SHP77 (cell line): ENCODE measurements at regions not wholly inside any gene's neighbourhood (a gene's known extent, or its start where the extent isn't known, plus 50 kb on each side); places are given as distances from the start of the nearest gene placed in this dataset.

Source experiments
- DNase-seq, 2 experiments: peaks; one replicate each; lab custom pipeline; 2025; lab: John Stamatoyannopoulos, UW

DNA sequence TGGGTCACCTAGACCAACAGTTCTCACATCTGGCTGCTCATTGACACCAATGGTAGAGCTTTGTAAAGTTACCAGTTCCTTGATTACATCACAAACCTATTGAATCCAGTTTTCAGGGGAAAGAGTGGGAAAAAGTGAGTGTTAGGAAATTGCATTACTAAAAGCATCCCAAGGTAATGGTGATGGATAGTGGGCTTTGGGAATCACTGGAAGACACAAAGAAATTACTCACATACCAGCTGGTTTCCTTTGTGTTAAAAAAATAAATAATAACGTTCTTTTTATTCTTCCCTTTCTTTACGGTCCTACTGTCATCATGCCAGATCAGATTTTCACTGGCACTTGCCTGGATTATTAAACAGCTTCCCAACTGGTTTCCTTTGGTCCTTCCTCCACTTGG is 370.7 kb downstream of the RFPL4B start:
- DNase-seq = no peak

DNA sequence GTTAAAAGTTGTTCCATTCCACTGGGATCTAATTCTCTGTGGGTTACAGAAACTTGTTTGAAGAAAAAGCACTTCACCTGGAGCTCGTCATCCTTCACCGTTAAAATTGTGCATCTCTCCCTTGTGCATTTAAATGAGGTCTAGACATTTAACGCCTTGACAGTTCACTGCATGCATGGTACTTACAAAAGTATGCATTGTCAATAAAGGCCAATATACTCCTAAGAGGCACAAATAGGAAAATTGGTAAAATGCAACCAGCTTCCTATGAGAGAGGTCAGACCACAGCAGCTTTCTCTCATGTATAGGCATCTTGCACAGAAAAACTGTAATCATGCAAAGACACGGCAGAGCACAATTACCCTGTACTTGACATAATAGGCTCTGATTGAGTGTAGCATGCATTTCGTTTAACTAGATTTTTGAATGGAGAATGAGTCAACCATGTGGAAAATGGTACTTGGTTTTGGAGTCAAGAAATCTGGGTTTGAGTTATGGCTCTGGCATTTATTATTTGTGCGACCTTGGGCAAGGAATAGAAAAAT is 378.5 kb downstream of the RFPL4B start:
- DNase-seq = no peak

DNA sequence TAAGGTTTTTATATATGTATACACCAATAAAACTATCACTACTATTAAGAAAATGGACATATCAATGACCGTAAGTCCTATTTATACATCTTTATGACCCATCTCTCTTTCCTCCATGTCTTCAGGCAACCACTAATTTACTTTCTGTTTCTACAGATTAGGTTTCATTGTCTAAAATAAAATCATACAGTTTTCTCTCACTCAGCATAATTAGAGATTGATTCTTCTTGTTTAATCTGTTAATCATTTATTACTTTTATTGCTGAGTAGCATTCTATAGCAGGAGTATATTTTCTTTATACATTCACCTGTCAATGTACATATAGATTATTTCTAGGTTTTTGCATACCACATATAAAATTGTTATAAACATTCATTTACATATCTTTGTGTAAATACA is 388.0 kb downstream of the RFPL4B start:
- DNase-seq = no peak

DNA sequence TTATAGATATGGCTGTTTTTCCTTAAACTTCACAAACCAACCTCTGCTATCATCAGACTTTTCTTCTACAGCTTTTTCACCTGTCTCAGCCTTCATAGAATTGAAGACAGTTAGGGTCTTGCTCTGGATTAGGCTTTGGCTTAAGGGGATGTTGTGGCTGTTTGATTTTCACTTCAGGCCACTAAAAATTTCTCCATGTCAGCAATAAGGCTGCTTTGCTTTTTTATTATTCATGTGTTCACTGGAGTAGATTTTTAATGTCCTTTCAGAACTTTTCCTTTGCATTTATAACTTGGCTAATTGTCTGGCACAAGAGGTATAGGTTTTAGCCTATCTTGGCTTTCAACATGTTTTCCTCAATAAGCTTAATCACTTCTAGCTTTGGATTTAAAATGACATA is 392.6 kb downstream of the RFPL4B start:
- DNase-seq = no peak

DNA sequence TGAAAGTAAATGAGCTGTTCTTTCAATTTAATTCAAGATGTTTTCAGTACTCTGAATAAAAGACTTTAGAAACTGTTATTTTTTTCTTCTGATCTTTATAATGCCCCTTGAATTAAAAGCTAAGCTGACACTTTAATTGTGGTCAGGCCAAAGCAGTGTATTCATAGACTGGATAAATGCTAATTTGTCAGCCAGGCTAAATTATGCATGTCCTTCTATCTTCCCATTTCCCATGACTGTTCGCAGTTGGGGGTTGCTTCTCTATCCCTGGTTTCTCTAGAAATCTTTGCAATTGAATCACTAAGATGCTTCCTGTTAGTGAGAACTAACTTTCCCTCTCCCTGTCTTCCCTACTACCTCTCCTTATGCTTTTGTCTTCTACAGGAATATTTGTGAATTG is 396.2 kb downstream of the RFPL4B start:
- DNase-seq = no peak

DNA sequence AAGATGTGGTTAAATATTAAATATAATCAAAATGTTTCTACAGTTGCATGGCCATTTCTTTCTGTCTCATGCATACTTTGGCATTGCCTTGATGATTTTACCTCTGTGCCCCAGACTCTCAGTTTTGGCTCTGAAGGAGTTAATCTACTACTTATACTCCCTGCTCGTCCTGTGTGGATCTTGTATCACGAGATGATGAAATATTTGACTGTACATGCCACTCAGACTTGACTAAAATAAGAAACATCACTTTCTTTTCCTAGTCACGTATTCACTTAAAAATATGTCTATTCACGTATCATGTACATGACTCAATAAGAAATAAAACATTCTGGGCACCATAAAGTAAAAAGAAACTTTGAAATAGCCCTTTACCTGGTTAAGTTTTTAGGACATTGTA is 397.7 kb downstream of the RFPL4B start:
- DNase-seq = no peak

DNA sequence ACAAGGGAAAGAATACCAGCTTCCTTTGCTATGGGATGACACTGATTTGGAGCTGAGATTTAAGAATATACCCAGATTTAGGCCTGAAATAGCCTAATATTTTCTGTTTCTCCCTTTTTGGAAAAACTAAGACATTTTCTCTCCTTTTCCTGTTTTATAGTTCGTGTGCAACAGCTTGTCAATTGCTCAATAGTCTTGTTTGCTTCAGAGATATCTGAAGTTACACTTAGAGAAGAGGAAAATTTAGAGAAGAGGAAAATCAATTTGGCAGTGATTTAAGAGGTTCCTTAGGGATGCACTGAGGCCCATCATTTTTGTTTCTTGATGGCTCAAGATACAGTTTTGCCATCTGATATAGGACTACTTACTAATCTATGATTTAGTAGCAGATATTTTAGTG is 398.6 kb downstream of the RFPL4B start:
- DNase-seq = no peak

DNA sequence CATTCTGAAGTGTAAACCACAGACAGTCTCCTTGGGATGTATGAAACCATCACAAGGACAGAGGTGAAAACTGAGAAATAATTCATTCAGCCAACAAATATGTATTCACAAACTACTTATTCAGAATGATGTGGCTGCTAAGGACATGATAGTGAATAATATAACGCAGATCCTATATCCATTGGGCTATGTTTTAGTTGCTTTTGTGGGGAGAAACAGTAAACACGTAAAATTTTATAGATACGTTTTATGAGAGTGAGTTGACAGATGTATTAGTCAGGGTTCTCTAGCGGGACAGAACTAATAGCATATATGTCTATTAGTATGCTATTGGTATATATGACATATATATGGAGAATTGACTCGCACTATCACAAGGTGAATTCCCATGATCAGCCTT is 402.5 kb downstream of the RFPL4B start:
- DNase-seq = no peak

DNA sequence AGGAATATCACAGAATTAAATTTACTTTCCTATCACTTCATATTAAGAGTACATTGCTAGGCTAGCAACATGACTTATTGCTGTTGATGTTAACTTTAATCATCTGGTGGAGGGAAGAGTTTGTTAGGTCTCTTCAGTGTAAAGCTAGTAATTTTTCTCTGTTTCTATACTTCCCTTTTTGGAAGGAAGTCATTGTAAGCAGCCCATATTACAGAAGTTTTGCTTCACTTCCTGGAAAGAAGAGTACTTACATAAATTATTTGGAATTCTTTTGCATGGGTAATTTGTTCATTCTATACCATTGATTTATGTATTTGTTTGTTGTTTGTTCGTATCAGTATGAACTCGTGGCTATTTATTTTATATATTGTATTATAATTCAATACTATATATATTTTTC is 405.2 kb downstream of the RFPL4B start:
- no peak for DNase-seq

DNA sequence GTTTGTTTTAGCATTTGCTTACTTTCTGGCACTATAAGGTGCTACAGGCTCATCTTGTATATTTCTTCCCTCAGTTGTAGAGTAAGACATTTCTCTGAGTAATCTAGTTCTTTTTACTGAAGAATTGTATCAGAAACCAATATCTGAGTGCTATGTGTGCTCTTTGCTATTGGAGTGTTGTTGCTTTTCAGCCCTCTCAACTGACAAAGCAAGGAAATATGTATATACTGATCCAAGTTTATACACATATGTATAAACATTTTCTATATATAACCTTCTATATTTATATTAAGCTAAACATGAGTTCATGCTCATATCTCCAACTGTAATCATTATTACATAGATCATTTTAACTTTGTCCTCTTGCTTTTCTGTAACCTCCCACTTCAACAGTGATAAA is 405.7 kb downstream of the RFPL4B start:
- no peak for DNase-seq

DNA sequence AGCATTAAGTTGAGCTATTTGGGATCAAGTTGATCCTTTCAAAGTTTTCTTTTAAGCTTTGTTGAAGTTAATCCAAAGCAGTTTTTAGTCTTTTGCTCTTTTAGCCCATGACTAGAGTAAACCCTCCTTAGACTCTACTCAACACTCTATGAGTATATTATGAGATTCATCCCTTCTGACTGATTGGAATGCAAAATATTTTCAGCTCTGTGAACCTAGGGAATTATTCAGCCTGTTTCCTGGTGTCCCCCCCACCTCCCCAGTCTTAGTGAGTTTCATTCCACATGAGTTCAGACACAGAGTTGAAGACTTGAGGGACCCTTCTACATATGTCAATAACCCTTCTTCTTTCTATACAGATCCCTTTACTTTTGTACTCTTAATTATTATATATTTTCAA is 413.7 kb downstream of the RFPL4B start:
- no peak for DNase-seq

DNA sequence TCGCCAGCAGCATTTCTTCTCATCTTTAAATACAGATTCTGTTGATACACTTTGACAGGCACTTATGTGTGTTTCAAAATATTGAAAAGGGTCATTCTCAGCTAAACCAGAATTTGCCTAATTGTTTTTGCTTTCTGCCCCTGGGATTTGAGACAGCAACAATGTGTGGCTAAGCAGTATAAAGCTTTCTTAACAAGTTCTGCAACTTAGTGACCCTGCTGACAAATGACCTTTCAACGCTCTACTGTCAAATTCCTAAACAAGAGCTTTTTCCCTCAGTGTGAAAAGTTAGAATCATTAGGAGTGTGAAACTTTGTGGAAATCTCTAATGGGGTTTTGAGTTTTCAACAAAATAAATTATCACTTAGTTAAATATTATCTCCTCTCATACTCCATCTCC is 414.6 kb downstream of the RFPL4B start:
- no peak for DNase-seq

DNA sequence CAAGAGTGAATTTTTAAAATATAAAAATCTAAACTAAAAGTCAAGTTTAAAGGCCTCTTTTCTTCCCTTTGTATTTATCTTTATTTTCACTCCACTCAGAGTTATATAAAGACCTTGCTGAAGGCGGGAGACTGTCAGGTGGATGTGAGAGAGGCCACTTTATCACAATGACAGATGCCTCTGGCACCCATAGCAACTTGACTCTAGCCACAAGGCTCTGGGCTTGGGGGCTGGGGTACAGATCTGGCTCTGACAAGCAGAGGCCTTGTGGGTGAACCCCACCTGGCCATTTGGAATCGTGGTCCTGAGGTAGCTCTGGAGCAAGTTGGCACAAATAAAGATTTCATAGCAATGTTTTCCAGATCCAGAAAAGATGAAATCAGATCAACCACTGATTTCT is 417.2 kb downstream of the RFPL4B start:
- no peak for DNase-seq

DNA sequence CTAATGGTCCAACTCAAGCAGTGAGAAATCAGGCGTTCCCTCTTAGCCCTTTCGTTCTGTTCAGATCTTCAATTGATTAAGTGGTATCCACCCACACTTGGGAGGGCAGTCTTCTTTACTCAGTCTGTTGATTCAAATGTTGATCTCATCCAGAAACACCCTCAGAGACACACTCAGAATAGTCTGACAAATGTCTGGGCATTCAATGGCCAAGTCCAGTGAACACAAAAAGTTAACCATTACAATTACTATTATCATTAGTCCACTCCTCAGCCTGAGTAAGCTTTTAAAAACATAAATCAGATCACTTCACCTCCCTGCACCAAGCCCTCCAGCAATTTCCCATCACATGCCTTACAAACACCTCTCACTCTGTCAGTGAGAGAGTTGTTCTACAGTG is 423.2 kb downstream of the RFPL4B start:
- peak; percentile 65 to 73 for DNase-seq

DNA sequence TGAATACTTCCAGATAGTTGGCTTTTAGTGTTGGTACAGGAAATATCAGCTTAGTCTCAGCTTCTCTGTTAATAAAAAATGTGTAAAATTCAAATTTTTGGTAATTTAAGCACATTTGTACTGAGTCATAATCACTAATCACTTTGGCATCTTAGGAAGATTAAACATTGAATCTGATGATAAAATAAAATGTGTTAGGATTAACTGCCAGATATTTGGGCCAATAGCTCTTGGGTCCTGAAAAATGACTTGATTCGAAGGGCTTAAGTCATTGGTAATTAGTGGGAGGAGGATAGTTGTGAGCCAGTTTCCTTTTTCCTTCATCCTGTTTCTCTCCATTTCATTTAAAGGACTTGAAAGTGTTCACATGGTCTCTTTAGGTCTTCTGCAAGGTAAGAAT is 426.1 kb downstream of the RFPL4B start:
- no peak for DNase-seq

DNA sequence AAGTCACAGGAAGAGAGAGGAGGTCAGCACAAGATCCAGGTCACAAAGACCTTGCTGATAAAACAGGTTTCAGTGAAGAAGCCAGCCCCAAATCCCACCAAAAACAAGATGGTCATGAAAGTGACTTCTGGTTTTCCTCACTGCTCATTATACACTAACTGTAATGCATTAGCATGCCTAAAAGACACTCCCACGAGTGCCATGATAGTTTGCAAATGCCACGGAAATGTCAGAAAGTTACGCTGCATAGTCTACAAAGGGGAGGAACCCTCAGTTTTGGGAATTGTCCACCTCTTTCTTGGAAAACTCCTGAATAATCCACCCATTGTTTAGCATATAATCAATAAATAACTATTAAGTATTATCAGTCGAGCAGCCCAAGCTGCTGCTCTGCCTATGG is 427.2 kb downstream of the RFPL4B start:
- no peak for DNase-seq

DNA sequence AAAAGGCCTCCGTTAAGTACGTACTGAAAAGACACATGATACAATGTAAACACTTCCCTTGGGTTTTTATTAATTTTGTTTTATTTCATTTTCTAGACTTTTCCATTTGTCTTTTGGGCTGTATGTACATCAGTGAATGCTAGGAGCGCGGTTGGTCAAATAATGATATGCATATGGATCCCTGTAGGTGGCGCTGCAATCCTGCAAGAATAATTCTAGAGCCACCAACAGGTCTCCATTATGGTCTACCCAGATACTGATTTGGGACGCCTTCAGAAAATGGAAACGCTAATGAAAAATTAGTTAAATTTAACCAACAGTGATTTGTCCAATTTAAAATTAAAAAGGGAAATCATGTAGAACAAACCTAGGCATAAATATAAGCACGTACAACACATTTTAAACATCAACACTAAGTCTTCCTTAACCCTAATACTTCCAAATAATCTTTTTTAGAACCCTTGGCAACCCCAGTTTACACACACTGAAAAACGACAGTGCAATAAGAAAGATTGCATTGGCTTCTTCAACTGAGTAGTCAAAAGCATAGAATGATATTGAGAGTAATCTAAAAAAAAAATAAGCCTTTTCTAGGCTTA is 433.5 kb downstream of the RFPL4B start:
- peak; percentile 64 to 78 for DNase-seq

DNA sequence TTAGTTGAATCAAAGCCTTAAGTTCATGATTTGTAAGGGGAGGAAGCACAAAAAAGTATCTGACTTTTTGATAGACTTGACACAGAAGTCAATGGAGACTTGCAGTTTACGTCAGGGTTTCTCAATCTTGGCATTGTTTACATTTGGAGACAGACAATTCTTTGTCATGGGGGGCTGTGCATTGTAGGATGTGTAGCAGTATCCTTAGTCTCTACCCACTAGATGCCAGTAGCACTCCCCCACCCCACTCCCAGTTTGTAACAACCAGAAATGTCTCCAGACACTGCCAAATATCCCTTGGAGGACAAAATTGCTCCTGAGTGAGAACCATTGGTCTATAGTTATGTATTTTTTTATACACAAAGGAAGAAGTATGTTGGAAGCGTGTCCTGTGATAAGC is 434.1 kb downstream of the RFPL4B start:
- DNase-seq = peak; percentile 4 to 36

DNA sequence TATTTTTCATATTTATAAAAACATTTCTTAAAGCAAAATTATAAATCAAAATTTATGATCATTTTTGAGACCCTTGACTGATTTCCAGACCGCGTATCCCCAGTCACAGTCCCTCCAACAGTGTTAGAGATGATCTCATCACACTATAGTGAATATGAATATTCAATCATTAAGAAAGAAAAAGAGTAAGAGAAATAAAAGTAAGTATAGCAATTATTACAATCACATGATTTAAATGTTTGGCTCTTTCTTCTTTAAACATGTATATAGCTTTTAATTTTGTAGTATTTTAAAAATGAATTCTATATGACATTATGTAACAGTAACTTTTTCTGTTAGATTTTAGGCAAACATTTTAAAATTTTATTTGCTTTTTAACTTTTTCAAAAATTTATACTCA is 438.3 kb downstream of the RFPL4B start:
- no peak for DNase-seq

DNA sequence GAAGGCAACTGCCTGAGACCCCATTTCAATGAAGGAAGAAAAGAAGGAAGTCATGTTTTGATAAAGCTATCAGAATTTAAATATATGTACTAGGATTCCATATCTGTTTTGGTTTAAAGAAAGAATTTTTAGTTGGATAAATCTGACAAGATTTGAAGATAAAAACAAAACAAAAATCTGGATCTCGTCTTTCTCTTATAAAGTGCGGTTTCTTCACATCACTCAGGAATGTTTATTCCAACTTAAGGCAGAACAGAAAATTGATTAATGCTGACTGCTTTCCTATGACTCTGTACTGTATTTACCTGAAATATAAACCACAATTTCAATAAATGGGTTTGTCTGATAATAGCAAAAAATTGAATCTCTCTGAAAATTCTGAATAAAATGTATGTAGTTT is 439.7 kb downstream of the RFPL4B start:
- no peak for DNase-seq

DNA sequence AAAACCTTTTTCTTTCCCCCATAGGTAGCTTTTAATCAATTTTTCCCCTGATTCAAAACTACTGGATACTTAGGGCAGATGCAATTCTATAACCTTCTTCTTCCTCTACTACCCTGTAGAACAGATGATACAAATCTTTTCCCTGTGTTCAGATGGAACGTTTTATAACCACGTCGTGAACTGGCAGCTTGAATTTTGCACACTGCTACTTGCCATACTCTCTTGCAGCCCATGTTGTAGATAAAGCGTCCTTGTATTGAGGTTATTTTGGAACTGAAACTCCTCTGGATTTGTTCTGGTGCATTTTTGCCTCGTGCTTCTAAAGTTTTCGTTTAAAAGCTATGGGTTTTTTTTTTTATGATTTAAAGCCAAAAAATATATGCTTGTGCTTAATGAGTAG is 440.2 kb downstream of the RFPL4B start:
- DNase-seq = no peak

DNA sequence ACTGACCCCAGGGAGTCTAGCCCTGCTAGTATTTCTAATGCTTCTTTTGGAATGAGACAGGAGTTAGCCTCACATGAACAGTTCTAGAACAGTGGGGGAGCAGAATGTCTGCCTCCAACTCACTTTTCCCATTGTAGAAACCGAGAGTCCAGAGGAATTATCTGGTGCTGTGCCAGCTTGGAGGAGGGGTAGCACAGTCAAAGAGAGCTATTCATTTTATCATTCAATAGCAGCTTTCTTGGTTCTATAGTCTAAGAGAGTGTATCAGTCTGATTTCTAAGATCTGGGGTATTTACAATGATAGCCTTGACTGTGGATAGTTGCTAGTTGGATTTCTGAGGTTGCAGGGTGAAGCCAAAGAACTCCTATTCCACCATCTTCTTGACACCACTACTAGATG is 448.2 kb downstream of the RFPL4B start:
- no peak for DNase-seq

DNA sequence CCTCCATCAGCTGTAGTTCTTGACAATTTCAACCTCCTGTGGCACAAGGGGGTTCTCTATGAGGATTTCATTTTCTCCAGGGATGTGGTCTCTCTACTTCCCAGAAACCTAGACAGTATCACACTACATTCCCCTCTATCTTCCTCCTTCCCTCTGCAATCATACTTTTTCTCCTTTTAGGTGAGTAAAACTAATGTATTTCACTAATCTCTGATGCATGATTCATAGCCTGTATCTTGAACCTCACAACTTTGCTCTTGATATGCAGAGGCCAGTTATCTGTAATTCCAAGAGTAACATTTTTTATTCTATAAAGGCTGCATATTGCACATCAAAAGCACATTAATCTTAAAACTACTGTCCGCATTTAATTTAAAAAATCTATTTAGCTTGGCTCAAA is 449.6 kb downstream of the RFPL4B start:
- DNase-seq = no peak

DNA sequence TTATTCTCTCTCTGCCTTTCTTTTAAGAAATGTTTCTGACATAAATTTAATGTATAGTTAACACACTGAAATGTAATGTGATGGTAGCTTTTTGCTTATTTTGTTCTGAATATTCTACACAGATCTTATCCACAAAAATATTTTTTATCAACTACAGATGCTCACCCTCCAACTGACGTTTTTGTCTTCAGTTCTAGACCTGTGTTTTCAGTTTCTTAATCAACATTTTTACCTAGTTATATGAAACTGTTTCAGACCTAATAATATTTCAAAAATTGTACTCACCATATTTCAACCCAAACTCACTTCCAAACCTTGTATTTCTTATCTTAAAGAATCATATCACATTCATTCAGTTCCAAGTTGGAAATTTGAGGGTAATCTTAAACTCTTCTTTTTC is 452.8 kb downstream of the RFPL4B start:
- no peak for DNase-seq

DNA sequence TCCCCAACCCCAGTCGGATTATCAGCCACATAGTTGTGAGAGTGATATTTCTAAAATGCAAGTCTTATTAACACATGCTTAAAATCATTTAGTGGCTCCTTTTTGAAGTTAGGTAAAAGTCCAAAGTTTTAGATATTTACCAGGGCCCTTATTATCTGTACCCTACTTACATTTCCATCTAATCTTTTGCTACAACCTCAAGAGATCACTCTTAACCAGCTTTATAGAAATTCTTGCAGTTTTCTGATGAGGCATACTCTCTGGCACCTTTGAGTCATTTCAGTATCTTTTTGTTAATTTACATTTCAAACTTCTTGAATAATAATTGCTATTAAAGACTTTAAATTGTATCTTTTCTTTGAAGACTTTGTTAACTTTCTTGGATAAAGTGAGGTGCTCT is 453.3 kb downstream of the RFPL4B start:
- no peak for DNase-seq
